SK-N-SH treated with all-trans-retinoic acid at 6 μM for 48 hours (cell line): ENCODE measurements at regions not wholly inside any gene's neighbourhood (a gene's known extent, or its start where the extent isn't known, plus 50 kb on each side); places are given as distances from the start of the nearest gene placed in this dataset.
A peak's percentile ranks its signal among the peaks of the same experiment; 100 is the strongest.

Experiments
- ATAC-seq: fragments of 200-7000 bp; cut with Tn5 transposase; 3 replicates; pipeline ENCODE4 v1.9.1; 2020; ENCODE audit warnings: mild to moderate bottlenecking, moderate library complexity
- ARNTL ChIP-seq: fragments of 450-650 bp; formaldehyde crosslinking; IDR thresholded peaks from 2 replicates; pipeline ENCODE4 v1.5.0; 2020; ENCODE audit warnings: low read depth, mild to moderate bottlenecking, moderate library complexity, borderline replicate concordance
- CREB5 ChIP-seq: fragments of 250-450 bp; sonication (Bioruptor Pico); IDR thresholded peaks from 2 replicates; pipeline ENCODE4 v1.5.1; 2020; ENCODE audit warnings: low read depth, mild to moderate bottlenecking, moderate library complexity
- CSDC2 ChIP-seq: fragments of 250-450 bp; sonication (Bioruptor Pico); IDR thresholded peaks from 2 replicates; pipeline ENCODE4 v1.5.0; 2020; ENCODE audit warnings: mild to moderate bottlenecking, moderate library complexity
- ESRRG ChIP-seq: fragments of 250-450 bp; sonication (Bioruptor Pico); IDR thresholded peaks from 2 replicates; pipeline ENCODE4 v1.6.1; 2021; ENCODE audit warnings: mild to moderate bottlenecking
- GLIS3 ChIP-seq: fragments of 250-450 bp; sonication (Bioruptor Pico); IDR thresholded peaks from 2 replicates; pipeline ENCODE4 v1.5.0; 2020; ENCODE audit warnings: mild to moderate bottlenecking, moderate library complexity
- ISL1 ChIP-seq: fragments of 250-450 bp; sonication (Bioruptor Pico); IDR thresholded peaks from 2 replicates; pipeline ENCODE4 v2.1.2; 2022; ENCODE audit warnings: mild to moderate bottlenecking, moderate library complexity
- OSR1 ChIP-seq: fragments of 250-450 bp; sonication (Bioruptor Pico); IDR thresholded peaks from 2 replicates; pipeline ENCODE4 v1.8.0; 2022; ENCODE audit warnings: moderate library complexity, mild to moderate bottlenecking, inconsistent platforms
- PATZ1 ChIP-seq: fragments of 250-450 bp; sonication (Bioruptor Pico); IDR thresholded peaks from 2 replicates; pipeline ENCODE4 v1.8.0; 2020; ENCODE audit warnings: mild to moderate bottlenecking, moderate library complexity, borderline replicate concordance
- POU6F1 ChIP-seq: fragments of 250-450 bp; sonication (Bioruptor Pico); IDR thresholded peaks from 2 replicates; pipeline ENCODE4 v1.8.0; 2021; ENCODE audit warnings: low read depth, mild to moderate bottlenecking, moderate library complexity, borderline replicate concordance
- PPARA ChIP-seq: fragments of 250-450 bp; sonication (Bioruptor Pico); IDR thresholded peaks from 2 replicates; pipeline ENCODE4 v1.5.0; 2020; ENCODE audit warnings: mild to moderate bottlenecking, borderline replicate concordance
- RARB ChIP-seq: fragments of 250-450 bp; sonication (Bioruptor Pico); IDR thresholded peaks from 2 replicates; pipeline ENCODE4 v1.8.0; 2021; ENCODE audit warnings: mild to moderate bottlenecking, moderate library complexity
- SNAI2 ChIP-seq: fragments of 250-450 bp; sonication (Bioruptor Pico); IDR thresholded peaks from 2 replicates; pipeline ENCODE4 v1.5.0; 2020; ENCODE audit warnings: mild to moderate bottlenecking, moderate library complexity
- TCF4 ChIP-seq: fragments of 250-450 bp; sonication (Bioruptor Pico); IDR thresholded peaks from 2 replicates; pipeline ENCODE4 v1.8.0; 2021; ENCODE audit warnings: mild to moderate bottlenecking, moderate library complexity, borderline replicate concordance
- TOX ChIP-seq: fragments of 250-450 bp; sonication (Bioruptor Pico); IDR thresholded peaks from 2 replicates; pipeline ENCODE4 v1.8.0; 2021; ENCODE audit warnings: mild to moderate bottlenecking, moderate library complexity, borderline replicate concordance
- ZC3H10 ChIP-seq: fragments of 250-450 bp; sonication (Bioruptor Pico); IDR thresholded peaks from 2 replicates; pipeline ENCODE4 v1.5.1; 2021; ENCODE audit warnings: mild to moderate bottlenecking, moderate library complexity
- ZFP3 ChIP-seq: fragments of 250-450 bp; sonication (Bioruptor Pico); IDR thresholded peaks from 2 replicates; pipeline ENCODE4 v1.5.0; 2020; ENCODE audit warnings: mild to moderate bottlenecking, moderate library complexity
- ZFP30 ChIP-seq: fragments of 450-650 bp; formaldehyde crosslinking; IDR thresholded peaks from 2 replicates; pipeline ENCODE4 v1.5.0; 2022; ENCODE audit warnings: mild to moderate bottlenecking, moderate library complexity
- ZNF565 ChIP-seq: fragments of 450-650 bp; formaldehyde crosslinking; conservative IDR thresholded peaks from 2 replicates; pipeline ENCODE4 v1.5.0; 2020; ENCODE audit warnings: low read depth, mild to moderate bottlenecking, moderate library complexity
- ZNF70 ChIP-seq: fragments of 450-650 bp; formaldehyde crosslinking; IDR thresholded peaks from 2 replicates; pipeline ENCODE4 v1.5.0; 2020; ENCODE audit warnings: mild to moderate bottlenecking, moderate library complexity
- TF ChIP-seq, protein P1 (sequence below): fragments of 250-450 bp; sonication (Bioruptor Pico); IDR thresholded peaks from 2 replicates; pipeline ENCODE4 v1.5.1; 2021; ENCODE audit warnings: mild to moderate bottlenecking, moderate library complexity

- no peak for ATAC-seq
- TF ChIP-seq POU6F1 (CRISPR knock-in tag) = no peak
- no peak for TF ChIP-seq TCF4 (CRISPR knock-in tag)
- TF ChIP-seq, protein P1, sequence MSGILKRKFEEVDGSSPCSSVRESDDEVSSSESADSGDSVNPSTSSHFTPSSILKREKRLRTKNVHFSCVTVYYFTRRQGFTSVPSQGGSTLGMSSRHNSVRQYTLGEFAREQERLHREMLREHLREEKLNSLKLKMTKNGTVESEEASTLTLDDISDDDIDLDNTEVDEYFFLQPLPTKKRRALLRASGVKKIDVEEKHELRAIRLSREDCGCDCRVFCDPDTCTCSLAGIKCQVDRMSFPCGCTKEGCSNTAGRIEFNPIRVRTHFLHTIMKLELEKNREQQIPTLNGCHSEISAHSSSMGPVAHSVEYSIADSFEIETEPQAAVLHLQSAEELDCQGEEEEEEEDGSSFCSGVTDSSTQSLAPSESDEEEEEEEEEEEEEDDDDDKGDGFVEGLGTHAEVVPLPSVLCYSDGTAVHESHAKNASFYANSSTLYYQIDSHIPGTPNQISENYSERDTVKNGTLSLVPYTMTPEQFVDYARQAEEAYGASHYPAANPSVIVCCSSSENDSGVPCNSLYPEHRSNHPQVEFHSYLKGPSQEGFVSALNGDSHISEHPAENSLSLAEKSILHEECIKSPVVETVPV (CRISPR knock-in tag) = no peak
- TF ChIP-seq ZNF565 (CRISPR knock-in tag) = no peak
- no peak for TF ChIP-seq CREB5 (CRISPR knock-in tag)
- no peak for TF ChIP-seq CSDC2
- no peak for TF ChIP-seq ZFP3
- no peak for TF ChIP-seq ISL1 (CRISPR knock-in tag)
- no peak for TF ChIP-seq ZC3H10 (CRISPR knock-in tag)
- no peak for TF ChIP-seq PPARA
- no peak for TF ChIP-seq ZNF70 (CRISPR knock-in tag)
- no peak for TF ChIP-seq RARB (CRISPR knock-in tag)
- no peak for TF ChIP-seq SNAI2 (CRISPR knock-in tag)
- no peak for TF ChIP-seq TOX (CRISPR knock-in tag)
- no peak for TF ChIP-seq ESRRG (CRISPR knock-in tag)
- TF ChIP-seq GLIS3 (CRISPR knock-in tag) = no peak
These were observed 124.9 kb upstream of the BACE2 start for GRCh38 chr21:41043014-41043413.

DNA sequence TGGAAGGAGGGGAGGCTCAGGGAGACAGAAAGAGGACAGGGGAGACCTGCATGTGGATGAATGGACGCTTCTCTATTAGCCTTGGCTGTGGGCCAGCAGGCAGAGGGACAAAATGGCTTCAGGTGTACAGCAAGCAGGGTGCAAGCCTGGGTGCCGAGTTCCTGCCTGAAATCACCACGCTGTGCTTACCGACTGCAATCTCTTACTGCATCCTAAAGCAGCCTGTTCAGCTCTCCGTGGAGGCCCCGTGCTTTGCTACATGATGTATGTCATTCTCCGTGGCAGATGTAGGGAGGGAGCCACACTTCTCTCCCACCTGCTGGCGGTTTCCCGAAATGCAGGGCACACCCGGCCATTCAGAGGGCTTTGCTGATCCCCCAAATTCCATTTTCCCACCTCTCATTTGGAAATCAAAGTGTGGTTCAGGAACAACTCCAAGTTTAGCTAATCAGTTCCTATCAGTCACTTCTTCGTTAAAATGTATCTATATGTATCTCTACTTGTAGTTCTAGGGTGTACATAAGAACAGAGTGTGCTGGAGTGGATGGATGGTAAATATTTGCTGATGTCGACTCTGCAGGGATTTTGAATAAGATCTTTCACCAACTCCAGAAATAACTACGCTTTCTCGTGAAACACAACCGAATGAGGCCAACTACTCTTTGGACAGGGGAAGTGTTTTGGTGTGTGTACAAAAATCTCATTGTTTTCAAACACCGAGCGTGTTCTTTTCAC, 122.3 kb upstream of the BACE2 start:
- ATAC-seq = no peak
- TF ChIP-seq ARNTL (CRISPR knock-in tag) (no peak), SNAI2 (CRISPR knock-in tag) (no peak), PATZ1 (CRISPR knock-in tag) (no peak), PPARA (no peak), CSDC2 (no peak), OSR1 (CRISPR knock-in tag) (no peak), RARB (CRISPR knock-in tag) (no peak)
- TF ChIP-seq, all 23 proteins: peak for 0

DNA sequence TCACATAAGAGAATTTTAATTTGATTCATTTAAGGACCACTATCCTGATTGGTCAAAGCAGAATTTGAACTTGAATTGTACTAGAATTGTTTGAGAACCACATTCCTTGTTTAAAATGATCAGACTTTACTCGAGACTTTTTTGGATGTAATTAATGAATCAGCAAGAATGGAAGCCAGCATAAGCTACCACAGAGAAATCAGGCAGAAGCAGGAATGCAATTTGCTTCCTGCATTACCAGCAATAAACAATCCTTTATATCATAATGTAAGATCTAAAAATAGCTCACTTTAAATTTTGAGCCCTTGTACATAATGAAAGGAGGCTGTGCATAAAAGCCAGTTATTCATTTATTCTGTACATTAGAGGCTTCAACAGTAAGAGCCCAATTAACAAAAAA, 119.8 kb upstream of the BACE2 start:
- TF ChIP-seq ISL1 (CRISPR knock-in tag) (peak; percentile 22; the same call in 1 of the 2 replicates), TCF4 (CRISPR knock-in tag) (no peak)
- ATAC-seq = no peak

GRCh38 chr21:41048623-41049022, 119.3 kb upstream of the BACE2 start:
- no peak for ATAC-seq
- TF ChIP-seq RARB (CRISPR knock-in tag) (no peak), ESRRG (CRISPR knock-in tag) (no peak), PATZ1 (CRISPR knock-in tag) (no peak), CSDC2 (no peak), ZFP30 (CRISPR knock-in tag) (no peak), ARNTL (CRISPR knock-in tag) (no peak), POU6F1 (CRISPR knock-in tag) (no peak)
- TF ChIP-seq, all 23 proteins: peak for 0
